GM18907 (cell line): ENCODE measurements at regions not wholly inside any gene's neighbourhood (a gene's known extent, or its start where the extent isn't known, plus 50 kb on each side); places are given as distances from the start of the nearest gene placed in this dataset.
A peak's percentile ranks its signal among the peaks of the same experiment; 100 is the strongest.

ENCODE experiments used
- ATAC-seq: cut with Tn5 transposase; IDR thresholded peaks from one replicate; pipeline ENCODE4 v1.9.1; 2021; ENCODE audit warnings: mild to moderate bottlenecking, moderate library complexity; ENCODE audit not compliant: unreplicated experiment

GRCh38 chr13:95352486-95352885, 51.2 kb upstream of the ABCC4 start:
- ATAC-seq, result no peak

DNA sequence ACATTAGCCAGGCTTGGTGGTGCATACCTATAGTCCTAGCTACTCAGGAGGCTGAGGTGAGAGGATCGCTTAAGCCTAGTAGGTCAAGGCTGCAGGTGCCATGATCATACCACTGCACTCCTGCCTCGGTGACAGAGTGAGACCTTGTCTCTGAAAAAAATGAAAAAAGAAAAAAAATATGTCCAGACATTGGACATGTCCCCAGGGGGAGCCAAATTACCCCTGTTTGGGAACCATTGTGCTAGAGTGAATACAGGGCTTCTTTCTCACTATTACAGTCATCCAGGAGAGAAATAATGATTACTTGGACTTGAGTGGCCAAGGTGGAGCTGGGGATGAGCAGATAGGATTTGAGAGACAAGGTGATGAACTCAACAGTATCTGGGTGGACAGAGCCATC, 52.9 kb upstream of the ABCC4 start:
- ATAC-seq, result no peak

DNA sequence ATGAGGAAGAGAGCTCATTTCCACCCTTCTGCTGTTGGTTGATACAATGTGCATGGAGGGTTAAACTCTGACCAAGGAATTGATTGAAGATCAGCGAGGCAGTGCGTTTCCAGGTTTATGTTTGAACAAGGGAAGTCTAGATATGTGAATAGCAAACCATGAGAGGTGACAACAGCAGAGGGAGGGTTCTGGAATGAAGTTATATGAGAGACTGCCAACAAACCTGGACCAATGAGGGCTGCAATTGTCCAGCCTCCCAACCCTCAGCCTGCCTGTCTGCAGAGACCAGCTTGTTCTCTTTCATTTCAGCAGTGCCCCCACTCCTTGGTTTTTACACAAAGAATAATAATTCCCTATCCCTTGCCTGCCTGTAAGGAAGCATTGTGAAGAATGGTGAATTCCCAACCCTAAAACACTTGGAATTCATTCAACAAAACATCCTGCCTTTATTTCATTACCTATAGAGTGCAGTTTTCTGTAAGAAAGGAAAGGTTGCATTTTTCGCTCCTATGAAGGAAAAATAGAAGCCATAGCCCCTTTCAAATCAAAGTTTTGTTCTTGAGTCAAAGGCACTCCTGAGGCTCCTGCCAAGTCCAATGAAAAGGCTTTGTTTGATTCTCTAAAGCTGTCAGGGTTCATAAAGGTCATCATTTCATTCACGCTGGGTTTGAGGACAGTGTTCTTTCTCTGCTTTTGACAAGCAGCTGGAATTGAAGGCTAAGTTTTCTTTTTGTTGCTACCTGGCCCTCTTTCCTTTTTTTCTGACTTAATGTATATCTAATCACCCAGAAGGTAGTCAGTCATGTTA, 53.6 kb upstream of the ABCC4 start:
- no peak for ATAC-seq

GRCh38 chr13:95355494-95355893, 54.2 kb upstream of the ABCC4 start:
- no peak for ATAC-seq

- no peak for ATAC-seq
These were observed 55.7 kb upstream of the ABCC4 start for GRCh38 chr13:95356916-95357315.

DNA sequence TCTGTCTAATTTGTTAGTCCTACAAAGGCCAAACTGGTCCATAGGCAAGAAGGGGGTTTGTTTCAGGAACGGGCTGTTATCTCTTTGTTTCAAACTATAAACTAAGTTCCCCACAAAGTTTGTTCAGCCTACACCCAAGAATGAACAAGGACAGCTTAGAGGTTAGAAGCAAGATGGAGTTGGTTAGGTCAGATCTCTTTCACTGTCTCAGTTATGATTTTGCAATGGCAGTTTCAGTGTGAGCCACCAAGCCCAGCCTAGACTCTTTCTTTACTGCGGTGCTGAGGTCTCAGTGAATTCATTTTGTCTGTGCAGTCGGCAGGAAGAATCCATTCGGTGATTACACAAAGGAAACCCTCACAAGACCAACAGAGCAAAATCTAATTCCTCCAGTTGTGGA, 56.6 kb upstream of the ABCC4 start:
- no peak for ATAC-seq

DNA sequence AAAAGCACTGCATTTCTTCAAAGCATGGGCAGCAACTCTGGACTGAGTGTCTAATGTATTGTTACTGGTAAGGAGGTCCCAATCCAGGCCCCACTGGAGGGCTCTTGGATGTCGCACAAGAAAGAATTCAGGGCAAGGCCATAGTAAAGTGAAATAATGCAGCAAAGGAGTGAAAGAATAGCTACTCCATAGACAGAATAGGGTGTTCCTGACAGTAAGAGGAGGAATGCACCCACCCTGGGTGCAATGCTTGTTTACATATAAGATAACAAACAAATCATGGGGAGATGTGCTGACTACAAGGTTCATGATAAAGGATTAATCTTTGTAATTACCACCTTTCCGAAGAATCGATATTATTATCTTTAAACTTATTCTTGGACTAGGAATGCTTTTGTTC, 58.8 kb upstream of the ABCC4 start:
- no peak for ATAC-seq

DNA sequence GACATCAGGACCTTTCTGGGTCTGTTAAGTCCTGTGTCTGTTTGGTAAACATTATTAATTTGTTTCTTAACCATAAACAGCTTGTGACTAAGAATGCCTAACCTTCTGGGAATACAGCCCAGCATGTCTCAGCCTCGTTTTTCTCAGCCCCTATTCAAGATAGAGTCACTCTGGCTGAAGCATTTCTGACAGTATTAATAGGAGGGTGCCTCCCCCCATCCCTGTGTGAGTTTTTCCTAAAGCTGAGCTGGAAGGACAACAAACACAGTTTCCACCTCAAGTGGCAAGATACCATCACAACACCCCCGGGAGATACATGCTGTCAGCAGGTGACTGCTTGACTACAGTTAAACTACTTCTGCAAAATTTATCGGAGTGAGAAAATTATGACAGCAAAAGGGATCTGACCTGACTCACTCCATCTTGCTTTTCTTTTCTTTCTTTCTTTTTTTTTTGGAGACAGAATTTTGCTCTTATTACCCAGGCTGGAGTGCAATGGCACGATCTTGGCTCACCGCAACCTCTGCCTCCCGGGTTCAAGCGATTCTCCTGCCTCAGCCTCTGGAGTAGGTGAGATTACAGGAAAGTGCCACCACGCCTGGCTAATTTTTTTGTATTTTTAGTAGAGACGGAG, 59.3 kb upstream of the ABCC4 start:
- ATAC-seq, result no peak

DNA sequence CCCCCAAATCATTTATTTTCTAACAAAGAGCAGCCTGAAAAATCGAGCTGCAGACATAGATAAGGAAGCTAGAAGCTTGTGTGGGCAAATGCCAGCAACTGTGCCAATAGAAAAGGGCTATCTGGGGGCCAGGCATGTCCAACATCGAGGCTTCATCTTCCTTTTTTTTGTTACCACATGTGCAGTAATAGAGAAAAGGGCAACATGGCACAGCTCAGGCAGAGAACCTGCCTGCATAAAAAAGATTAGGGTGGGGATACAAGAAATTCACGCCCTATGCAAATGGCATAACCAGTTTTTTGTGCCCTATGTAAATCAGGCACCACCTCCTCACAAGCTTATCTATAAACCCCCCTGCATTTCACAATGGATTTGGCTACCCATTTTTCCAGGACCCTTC, 60.4 kb upstream of the ABCC4 start:
- no peak for ATAC-seq

- no peak for ATAC-seq
These were observed 61.4 kb upstream of the ABCC4 start for GRCh38 chr13:95362666-95363065.

- no peak for ATAC-seq
These were observed 66.1 kb upstream of the ABCC4 start for GRCh38 chr13:95367309-95367843.

- no peak for ATAC-seq
These were observed 67.7 kb upstream of the ABCC4 start for GRCh38 chr13:95368998-95369397.

- no peak for ATAC-seq
These were observed 74.5 kb upstream of the ABCC4 start for GRCh38 chr13:95375706-95376105.

- ATAC-seq, result no peak
These were observed 77.4 kb upstream of the ABCC4 start for GRCh38 chr13:95378603-95379002.

DNA sequence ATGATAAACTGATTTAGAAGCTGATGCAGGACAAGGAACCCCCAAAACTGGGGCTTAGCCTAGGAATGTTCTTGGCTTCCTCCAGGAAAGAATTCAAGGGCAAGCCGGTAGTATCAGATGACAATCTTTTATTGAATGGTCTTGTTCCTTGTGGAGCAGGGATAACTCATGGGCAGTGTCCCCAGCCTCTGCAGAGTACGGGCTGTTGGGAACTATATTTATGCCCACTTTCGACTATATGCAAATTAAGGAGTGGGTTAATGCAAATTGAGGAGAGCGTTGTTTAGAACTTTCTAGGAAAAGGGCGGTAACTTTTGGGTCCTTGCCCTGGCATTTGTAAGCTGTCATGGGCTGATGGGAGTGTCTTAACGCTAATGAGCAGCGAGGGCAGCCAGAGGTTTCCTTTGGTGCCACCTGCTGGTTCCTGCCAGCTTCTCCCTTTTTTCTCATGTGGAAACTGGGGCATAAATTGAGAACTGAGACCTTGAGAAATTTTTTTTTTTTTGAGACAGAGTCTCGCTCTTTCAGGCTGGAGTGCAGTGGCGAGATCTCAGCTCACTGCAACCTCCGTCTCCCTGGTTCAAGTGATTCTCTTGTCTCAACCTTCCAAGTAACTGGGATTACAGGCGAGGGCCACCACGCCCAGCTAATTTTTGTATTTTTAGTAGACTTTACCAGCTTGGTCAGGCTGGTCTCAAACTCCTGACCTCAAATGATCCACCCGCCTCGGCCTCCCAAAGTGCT, 79.4 kb upstream of the ABCC4 start:
- ATAC-seq, result peak; percentile 93

DNA sequence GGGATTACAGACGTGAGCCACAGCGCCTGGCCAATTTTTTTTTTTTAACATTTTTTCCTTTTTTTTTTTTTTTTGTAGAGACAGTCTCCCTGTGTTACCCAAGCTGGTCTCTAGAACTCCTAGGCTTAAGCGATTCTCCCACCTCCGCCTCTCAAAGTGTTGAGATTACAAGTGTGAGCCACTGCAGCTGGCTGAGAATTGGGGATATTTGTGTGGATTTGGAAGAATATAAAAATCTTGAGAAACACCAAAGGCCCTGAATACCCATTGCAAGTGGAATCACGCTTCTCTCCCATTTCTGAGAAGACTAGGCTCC, 79.9 kb upstream of the ABCC4 start:
- ATAC-seq, result no peak

DNA sequence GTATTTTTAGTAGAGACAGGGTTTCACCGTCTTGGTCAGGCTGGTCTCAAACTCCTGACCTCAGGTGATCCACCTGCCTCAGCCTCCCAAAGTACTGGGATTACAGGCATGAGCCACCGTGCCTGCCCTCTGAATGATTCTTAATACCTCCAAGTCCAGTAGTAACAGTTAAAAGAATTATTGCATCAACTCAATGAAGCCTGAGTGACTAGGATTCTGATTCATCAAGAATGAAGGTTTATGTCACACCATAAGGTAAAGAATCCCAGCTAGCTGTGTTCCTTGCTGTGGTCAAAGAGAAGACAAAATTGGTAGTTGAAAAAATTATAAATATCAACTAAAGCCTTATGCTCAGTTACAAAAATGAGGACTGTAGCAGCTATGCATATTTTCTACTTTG, 81.2 kb upstream of the ABCC4 start:
- ATAC-seq, result no peak

DNA sequence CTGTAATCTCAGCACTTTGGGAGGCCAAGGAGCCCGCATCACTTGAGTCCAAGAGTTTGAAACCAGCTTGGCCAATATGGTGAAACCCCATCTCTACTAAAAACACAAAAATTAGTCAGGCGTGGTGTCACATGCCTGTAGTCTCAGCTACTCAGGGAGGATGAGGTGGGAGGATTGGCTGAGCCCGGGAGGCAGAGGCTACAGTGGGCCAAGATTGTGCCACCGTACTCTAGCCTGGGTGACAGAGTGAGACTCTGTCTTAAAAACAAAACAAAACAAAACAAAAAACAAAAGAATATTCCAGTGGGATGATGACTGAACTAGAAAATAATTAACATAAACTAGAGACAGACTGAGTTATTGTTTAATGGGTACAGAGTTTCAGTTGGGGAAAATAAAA, 81.7 kb upstream of the ABCC4 start:
- no peak for ATAC-seq

DNA sequence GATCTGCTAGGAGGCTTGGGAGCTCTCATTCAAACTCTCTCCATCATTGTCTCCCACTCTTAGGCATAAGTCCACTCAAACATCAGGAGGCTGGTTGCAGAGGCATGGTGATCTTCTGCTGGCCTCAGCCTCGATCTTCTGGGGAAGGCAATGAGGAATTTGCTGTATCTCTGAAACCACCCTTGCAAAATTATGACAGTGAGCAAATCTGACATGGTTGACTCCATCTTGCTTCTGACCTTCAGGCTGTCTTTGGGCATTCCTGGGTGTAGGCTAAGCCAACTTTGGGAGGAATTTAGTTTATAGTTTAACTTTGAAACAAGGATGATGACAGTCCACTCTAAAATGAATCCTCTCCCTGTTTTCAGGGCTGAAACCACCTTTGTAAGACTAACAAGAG, 84.1 kb upstream of the ABCC4 start:
- ATAC-seq, result no peak

DNA sequence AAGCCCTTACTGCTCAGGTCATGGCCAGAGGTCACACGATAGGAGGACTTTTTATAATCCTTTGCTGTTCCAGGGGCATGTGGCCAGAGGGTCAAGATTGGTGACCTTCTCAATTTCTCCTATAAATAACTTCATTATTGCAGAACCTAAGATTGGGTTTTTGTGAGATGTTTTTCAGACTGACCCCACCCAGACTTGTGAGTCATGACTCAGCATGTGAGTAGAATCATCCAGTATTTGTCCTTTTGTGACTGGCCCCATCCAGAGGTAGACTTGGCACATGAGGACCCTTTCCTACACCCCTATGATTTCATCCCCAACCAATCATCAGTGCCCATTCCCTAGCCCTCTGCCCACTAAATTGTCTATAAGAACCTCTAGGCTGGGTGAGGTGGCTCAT, 84.5 kb upstream of the ABCC4 start:
- no peak for ATAC-seq

DNA sequence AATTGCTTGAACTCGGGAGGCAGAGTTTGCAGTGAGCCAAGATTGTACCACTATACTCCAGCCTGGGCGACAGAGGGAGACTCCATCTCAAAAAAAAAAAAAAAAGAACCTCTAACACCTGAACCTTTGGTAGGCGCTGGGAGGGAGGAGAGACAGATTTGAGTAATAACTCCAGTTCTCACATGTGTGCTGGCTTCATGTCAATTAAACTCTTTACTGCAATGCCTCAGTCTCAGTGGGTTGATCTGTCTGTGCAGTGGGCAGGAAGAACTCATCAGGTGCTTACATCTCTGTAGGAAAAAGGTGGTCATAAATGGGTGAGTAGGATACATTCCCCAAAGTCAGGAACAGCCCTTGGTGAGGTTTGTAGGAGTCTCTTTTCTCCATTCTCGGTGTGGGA, 85.1 kb upstream of the ABCC4 start:
- ATAC-seq, result no peak

- no peak for ATAC-seq
These were observed 86.5 kb upstream of the ABCC4 start for GRCh38 chr13:95387733-95388207.
